Activated CD4-positive, CD25-positive, alpha-beta regulatory T cell treated with anti-CD3 and anti-CD28 coated beads, Interleukin-2, amount 50 U/mL, for 24 hours (primary cell): ENCODE measurements at regions not wholly inside any gene's neighbourhood (a gene's known extent, or its start where the extent isn't known, plus 50 kb on each side); places are given as distances from the start of the nearest gene placed in this dataset.

Experiments used
- ATAC-seq, 2 donors: fragments of 150-1000 bp; cut with Tn5 transposase; one replicate each; pipeline ENCODE4 v1.10.0; 2021; ENCODE audit warnings: mild to moderate bottlenecking in 1 of 2, moderate library complexity in 1 of 2

DNA sequence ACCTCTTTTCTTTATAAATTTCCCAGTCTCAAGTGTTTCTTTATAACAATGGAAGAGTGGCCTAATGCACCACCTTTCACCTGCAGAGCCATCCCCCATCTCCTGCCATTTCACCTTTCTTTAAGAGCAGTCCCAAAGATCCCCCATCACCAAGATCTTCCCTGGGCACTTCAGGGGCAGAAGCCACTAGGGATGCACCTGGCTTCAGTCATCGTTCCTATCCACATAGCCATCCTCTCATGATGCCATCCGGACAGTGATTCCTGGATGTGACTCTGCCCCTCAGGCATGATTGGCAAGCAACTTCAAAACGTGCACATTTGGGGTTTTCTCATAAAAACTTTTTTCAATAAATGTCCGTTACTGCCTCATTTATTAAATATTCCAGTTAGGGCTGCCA lies 225.9 kb downstream of the TBXT start:
- no peak for ATAC-seq

DNA sequence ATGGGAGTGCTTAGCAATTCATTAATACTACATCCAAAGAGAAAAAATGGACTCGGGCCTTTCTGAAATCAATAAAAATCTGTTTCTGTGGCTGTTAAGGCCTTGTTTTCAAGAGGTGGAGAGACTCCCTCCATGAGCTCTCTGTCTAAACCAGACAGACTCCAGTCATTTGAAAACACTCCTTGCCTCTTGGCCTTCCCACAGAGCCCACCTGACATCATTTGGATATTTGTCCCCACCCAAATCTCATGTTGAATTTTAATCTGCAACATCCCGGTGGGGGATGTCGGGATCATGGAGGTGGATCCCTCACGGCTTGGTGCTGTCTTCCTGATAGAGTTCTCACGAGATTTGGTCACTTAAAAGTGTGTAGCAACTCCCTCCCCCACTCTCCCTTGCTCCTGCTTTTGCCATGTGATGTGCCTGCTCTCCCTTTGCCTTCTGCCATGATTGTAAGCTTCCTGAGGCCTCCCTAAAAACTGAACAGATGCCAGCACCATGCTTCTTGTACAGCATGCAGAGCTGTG lies 226.3 kb downstream of the TBXT start:
- ATAC-seq = no peak

DNA sequence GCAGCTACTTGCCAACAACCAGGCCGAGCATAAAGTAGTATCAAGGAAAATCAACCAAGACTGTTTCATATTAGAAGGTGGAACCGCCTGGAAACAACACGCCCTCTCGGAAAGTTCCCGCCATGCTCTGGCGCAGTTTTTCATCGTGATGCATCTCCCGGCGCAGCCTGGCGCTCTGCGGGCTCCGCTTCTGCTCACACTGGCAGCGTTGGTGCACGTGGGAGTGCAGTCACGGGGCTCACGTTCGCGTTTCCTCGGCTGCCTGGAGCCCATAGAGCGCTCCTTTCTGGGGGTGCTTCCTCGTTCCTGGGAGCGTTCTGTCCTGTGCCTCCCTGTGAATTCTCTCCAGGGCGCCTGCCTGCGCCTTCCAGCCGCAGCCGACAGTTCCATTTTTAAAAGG lies 227.3 kb downstream of the TBXT start:
- ATAC-seq = no peak

DNA sequence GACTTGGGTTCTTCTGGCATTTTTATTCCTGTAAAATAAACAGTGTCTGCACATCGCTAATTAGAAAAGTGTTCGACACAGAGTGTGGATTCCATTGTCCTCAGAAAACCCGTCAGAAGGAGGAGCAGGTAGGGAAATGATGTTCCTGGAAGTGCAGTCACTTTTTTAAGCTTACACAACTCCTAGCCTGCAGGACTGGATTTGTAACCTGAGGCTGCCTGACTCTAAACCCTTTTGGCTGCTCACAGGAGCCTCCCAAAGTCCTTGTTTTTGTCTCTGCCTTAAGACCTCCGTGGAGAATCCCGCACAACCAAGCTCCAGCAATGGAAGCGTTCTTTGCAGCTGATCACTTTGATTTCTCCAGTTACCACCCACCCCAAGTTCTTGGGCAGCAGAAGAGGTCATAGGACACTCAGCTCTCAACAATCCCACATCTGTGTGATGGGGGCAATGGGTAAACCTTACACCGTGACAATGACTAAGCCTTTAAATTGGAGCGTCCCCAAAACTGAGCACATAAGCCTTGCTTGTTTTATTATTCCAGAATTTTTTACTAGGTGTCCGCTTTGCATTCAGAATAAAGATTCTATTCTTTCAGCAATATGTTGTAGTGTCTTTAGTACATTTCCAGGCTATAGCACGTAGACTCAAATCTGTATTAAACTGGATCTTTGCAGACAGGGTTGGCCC lies 227.9 kb downstream of the TBXT start:
- no peak for ATAC-seq

DNA sequence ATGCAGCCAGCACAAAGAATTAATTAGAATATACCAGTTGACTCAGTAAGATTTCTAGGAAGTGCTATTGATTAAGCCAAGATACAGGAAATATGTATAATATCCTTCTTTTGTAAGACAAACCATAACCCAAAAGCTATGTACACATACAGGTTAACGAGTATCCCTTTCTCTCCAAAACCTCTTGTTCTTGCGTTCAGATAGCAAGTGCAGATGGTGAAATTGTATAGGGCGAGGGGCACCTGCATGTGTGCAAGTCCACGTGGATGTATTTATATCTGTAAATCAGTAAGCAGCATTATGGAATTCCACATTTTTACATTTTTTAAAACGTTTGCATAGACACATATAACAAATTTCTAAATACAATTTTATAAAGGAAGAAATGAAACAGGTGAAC lies 228.6 kb downstream of the TBXT start:
- no peak for ATAC-seq

DNA sequence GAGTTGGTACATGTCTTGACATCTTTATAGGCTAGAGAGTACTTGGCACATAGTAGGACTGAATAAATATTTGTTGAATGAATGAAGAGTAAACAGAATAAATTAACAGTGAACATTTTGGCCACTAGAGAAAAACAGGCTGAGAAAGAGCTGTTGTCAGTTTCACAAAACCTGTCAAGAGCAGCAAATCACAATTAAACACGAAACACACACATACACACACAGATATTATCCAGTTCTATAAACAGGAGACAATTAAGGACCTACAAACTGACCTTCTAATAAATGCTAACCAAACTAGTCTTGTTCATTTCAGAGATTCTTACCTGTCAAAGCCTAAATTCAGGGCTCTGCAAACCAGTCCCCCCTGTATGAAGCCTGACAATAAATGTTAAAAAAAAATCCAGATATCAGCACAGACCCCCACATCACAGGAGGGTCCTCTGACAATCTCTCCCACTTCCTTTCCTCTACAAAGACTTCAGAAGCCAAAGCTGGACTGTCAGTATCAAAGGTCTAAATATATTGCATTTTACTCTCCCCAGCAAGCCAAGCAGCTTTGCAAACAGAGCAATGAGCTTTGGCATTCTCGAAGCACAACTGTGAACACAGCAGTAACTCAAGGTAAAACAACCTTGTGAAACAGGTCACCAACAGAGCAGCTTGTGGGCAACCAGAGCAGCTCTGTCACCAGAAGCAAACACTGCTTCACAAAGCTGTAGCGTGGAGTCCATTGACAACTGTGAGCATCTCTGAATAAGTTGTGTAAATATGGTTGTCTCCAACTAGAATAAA lies 229.9 kb downstream of the TBXT start:
- ATAC-seq = no peak

DNA sequence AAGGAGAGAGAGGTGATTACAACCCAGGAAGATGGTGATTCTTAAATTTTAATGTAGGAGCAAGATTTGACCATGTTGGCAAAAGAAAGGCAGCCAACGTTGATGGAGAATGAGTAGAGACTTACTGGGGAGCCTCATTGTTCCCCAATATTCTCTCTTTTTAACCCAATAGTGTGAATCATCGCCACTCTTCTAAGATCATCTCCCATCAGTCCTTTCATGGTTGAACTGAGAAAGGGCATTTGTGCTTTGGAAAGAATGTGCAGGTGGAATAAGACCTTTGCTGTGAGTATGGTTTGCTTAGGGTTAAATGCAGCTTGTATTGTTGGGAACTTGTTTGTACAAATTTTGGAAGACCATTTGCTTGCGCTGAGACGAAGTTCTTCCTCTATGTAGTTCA lies 231.0 kb downstream of the TBXT start:
- ATAC-seq = no peak

DNA sequence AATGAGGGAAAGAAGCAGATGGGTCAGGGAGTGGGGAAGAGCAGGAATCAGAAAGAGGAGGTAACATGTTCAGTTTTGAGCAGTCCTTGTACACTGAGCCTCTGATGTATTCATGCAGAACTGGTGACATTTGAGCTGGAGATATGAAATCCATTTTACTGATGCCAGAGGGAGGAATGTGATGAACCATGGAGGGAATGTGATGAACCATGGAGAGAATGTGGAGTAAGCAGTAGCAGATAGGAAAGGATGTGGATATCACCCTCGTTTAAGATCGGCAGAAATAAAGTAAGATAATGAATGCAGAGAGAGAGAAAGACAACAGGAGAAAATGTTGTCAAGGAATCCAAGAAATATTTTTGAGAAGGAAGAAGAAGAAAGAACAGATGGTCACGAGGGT lies 231.6 kb downstream of the TBXT start:
- no peak for ATAC-seq

DNA sequence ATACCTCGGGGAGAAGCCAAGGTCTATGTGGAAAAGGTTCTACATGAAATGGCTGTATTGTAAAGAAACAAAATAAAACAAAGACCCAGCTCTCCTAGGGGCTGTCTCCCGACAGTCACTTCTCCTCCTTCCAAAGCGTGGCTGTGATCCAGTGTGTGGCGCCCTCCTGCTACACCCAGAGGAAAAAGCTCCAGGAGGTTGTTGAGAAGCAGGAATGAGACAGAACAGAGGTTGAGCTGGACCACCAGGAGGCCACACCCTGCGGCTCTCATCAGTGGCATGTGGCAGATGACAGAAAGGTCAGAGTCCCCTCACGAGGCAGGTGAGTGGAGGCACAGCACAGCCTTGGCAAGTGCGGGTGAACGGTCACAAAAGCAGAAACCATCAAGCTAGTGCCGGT lies 236.0 kb downstream of the TBXT start:
- ATAC-seq = no peak

DNA sequence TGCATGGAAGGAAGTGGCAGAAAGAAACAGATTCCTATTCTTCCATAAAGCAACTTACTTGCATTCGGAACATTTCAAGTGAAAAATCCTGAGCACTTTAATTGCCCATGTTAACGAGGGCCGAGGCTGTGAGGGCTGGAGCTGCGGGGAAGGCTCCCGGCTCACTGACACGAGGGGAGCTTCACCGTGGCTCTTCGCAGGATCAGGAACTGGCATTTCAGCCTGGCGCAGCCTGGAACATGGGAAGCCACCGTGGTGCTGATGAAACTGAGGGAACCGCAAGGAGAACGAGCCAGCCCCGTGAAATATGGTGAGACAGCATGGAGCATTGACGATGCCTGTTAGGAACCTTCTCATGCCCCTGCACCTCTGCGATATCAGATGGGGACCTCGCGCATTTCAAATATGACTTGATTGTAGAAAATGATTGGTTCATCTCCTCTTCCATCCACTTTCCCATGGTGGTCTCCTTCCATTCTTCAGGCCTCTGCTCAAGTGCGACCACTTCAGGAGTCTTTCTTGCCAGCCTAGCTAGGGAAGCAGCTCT lies 236.9 kb downstream of the TBXT start:
- no peak for ATAC-seq

DNA sequence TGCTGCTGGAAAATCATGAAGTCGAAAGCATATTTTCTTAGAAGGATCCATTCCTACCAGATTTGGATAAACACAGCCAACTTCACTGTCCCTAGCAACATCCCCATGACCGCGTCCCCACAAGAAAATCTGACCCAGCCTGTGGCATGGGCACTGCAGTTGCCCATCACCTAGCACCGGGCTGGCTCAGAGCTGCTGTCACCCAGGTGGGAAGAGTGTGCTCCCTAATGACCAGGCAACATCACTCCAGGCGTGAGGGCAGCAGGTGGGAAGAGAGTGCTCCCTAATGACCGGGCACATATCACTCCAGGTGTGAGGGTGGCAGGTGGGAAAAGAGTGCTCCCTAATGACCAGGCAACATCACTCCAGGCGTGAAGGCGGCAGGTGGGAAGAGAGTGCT lies 238.0 kb downstream of the TBXT start:
- no peak for ATAC-seq

DNA sequence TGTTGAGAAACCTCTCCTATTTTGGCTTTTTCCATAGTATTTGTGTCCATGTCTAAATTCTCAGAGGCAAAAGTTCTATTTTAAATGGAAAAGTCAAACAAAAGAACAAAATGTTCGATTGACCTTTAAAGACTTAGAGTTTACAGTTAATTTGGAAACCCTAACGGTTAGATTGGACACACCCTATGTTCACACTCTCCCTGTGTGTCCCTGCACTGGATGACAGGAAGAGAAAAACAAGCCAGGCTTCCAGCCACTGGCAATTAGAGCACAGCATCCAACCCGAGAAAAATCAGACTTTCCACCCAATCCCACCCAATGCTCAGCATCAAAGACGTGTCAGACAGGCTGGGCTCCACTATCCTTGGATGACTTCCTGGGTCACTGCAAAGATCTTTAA lies 241.3 kb downstream of the TBXT start:
- ATAC-seq = no peak

DNA sequence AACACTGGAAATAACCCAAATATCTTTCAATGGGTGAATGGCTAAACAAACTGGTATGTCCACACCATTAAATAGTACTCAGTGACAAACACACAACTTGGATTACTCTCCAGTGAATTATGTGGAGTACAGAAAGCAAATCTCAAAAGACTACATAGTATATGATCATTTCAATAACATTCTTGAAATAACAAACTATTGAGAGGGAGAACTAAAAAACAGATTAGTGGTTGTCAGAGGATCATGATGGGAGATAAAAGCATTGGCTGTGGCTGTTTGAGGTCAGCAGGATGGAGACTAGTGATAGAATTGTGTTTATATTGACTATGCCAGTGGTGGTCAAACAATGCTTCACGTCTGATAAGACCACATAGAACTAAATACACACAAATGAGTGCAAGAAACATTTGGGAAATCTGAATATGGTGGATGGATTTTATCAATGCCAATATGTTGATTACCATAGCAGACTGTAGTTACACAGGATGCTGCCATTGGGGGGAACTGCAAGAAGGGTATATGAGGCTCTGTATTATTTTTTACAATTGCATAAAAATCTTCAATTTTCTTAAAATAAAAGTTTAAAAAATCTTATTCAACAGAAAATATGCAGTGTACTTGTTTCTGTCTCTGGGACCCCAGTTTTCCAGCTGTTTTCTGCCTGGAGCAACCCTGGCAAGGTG lies 242.0 kb downstream of the TBXT start:
- no peak for ATAC-seq

DNA sequence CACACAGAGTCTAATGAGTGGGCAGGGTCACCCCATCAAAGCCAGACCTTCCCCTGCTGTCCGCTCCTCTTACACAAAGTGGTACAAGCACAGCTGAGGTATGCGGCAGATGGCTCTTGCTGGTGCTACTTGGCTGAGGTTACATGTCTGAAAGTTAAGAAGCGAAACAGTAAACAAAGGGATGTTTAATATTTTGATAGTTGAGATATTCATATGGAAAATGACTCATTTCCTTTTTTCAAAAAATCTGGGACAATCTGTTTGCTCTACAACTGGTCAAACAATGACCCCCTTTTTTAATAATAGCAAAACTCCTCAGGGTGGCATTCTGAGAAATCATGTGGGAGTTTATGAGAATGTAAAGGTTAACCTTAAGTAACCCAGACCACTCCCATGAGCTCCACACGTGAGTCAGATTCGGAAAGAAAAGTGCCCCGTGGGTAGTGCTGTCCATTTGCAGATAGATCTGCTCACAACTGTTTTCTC lies 245.3 kb downstream of the TBXT start:
- no peak for ATAC-seq

DNA sequence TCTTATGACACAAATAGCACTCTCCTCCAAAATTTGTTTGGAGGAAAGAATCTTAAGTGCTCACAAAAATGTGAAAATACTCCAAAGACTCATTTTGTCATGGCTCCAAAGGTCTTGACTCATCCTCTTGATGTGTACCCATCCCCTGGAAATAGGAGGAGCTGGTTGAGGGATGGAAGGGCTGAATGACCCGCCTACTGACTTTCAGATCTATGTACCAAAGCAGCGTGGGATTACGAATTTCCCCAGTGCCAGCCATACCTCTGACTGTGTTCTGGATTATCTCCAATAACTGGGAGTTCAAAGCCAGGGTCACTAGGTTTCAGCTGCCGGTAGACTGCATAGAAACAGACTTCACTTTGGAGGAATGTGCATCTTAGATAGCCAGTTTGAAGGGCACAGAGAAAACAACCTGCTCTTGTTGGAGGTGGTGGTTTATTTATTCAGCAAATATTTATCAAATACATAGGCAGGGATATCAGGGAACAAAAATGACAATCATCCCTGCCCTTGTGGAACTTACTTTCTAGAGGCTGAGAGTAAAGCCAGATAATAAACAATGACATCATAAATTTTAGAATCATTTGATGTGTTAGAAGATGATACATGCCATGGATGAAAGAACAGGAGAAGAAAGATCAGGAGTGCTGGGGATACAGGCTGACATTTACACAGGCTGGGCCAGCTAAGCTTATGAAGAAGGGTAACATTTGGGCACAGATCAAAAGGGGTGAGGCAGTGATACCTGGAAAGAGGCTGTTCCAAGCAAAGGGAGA lies 246.6 kb downstream of the TBXT start:
- no peak for ATAC-seq

DNA sequence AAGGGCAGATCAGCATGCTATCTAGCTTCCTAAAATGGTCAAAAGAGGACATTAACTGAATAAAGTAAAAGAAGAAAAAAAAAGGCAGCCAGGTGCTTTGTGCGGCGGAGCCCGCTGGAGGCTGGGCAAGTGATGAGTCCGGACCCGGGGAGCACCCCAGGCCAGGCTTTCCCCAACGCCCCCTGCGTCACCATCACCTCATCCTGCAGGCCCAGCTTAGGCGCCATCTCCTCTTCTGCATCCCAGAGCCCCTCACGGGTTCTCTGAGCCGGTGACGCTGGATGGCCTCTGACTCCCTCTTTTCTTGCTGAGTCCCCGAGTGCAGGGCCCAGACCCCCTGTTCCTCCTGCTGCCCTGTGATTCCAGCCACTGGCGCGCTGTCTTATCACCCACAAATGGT lies 250.1 kb downstream of the TBXT start:
- ATAC-seq = no peak

DNA sequence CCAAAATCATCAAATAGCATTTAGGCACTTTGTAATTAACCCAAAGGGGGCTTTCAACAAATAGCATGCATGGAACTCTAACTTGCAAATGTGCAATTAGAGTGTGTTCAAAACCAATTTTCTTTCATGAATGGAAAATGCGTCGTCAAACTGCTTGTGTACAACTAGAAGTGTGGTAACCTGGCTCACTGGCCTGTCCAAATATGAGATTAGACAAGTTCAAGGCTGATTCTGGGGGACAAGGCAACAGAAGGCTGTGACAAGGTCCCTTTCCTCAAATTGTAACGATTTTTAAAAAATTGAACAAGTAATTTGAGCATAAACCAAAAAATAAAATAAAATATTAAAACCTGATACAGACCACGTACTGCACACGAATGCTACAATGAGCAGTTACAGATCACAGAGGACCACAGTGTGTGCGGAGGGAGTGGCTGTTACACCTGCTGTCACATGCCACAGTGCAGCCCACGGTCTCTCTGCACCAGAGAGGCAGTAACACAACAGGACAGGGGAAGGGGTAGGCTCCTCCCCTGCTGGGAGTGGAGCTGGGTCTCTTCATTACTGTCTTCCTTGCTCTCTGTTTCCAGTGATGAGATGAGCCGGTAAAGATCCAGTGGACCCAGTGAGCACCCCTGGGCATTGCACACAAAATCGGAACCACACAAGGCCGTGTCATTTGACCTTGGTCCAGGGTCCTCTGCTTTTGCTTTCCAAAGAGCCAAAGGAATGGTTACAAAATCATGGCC lies 252.2 kb upstream of the PDE10A start:
- ATAC-seq = no peak

DNA sequence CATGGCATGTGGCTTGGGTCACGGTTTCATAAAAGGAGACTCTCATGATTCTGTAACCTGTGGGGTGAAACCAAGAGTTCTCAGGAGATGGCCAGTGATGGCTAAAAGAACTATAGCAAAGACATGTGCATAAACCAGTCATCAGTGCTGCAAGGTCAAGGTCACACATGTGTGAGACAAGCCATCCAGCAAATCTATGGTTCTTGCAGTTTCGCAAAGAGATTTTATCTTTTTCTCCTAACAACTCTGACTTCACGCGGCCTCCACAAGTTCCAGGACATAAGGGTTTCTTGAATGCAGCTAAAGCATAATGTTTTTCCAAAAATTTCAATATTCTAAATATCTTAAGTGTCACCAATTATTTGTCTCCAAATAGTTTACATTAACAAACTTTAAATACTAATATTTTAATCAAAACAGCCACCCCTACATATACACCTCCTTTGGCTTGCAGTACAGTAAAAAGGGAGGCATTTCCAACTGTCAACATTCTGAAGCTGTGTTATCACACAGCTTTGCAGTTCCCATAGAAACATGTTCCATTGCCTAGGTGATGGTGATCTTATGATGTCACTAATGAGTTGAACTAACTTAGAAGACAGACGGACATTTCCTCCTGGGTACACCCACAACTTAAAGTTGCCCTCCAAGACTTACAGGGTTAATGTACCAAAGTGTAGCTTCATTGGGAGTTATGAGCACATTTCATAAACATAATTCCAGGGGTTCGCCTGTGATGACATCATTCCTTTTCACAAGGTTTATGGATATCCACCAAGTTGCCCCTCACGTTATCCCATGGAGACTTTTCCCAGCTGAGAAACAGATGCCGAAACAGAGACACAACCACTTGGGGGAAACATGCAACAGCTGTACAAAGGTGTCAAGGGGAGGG lies 250.9 kb upstream of the PDE10A start:
- no peak for ATAC-seq

DNA sequence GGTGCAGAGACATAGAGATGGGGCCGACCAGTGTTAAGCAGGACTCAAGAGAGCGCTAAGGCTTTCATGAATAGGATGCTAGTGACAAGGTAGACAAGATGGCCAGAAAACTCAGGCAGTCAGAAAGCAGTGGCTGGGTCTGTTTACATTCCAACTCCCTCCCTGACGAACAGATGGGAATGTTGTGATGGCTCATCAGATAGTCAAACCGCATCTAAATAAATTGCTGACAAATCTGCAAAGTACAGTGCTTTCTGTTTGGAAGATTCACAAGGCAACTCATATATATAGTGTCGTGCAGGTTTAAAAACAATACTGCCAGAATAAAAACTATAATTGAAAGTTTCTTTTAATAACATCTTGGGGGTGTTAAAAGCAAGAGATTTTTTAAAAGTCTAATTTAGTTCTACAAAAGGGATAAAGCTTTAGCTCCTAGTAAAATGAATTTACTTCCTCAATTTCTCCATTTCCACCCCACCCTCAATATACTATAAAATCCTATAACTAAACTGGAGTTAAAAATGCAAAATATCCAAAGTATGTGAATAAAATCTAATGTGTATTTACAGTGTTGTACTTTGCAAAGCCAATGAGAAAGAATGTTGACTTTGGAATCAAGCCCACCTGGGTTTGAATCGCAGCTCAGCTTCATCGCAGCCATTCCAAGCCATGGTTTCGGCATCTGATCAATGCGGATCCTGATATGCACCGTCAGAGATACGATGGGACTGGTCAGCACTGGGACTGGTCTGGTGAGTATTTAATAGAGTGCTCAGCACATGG lies 247.3 kb upstream of the PDE10A start:
- no peak for ATAC-seq

DNA sequence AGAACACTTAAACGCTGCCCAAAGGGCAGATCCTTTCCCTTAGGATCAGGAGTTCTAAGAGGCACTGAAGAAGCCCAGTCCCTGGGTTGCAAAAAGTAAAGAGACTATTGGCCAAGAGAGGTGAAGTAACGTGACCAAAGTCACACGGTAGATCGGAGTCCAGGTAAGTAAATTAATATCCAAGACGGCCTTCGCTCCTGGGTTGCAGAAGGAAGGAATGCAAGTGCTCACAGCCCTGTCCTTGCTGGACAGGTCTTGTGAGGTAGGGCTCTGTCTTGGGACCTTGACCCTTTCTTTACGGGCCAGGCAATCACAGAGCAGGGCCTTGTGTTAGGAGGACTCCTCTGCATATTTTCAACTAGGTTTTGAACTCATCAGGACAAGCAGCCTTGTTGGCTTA lies 243.7 kb upstream of the PDE10A start:
- no peak for ATAC-seq
